IgD-negative memory B cell (primary cell): ENCODE measurements at regions not wholly inside any gene's neighbourhood (a gene's known extent, or its start where the extent isn't known, plus 50 kb on each side); places are given as distances from the start of the nearest gene placed in this dataset.
"Not testable (repeated sequence)": the region's sequence is repeated elsewhere in the genome, so short reads cannot be mapped to it uniquely, and the experiment has no call there.

Experiments used
- H3K27ac Mint-ChIP-seq, 3 donors: one replicate each; pipeline ENCODE4 v1.8.0; 2020 to 2022; ENCODE audit warnings: mild to moderate bottlenecking in 3 of 3, mixed read lengths in 3 of 3, moderate library complexity in 1 of 3
- H3K27me3 Mint-ChIP-seq: one replicate; pipeline ENCODE4 v1.8.0; 2021; ENCODE audit warnings: mixed read lengths
- H3K36me3 Mint-ChIP-seq: one replicate; pipeline ENCODE4 v1.8.0; 2020; ENCODE audit warnings: mild to moderate bottlenecking, mixed read lengths
- H3K4me1 Mint-ChIP-seq, 3 donors: one replicate each; pipeline ENCODE4 v1.8.0; 2020 to 2022; ENCODE audit warnings: mixed read lengths in 3 of 3, mild to moderate bottlenecking in 1 of 3
- H3K4me3 Mint-ChIP-seq, 4 donors: one replicate each; pipeline ENCODE4 v1.8.0; 2020 to 2022; ENCODE audit warnings: mild to moderate bottlenecking in 4 of 4, mixed read lengths in 4 of 4, moderate library complexity in 3 of 4
- H3K9me3 Mint-ChIP-seq, 3 donors: one replicate each; pipeline ENCODE4 v1.8.0; 2020 to 2021; ENCODE audit warnings: mixed read lengths in 3 of 3, mild to moderate bottlenecking in 1 of 3

DNA sequence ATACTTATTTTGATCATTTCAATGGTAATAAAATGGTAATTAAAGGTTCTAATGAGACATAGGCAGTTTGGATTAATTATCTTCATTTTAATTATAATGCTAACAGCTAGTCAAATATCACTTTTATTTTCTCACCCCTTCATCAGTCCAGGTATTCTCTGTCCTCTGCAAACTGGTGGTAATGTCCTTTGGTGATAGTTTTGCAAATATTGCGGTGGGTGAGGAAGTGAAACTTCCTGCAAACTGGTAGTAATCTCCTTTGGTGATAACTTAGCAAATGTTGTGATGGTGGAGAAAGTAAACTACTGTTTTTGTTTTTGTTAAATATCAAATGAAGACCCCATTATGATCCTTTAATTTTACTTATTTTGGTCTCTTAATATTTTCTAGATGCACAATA, 209.0 kb downstream of the AMY1C start:
- peaks cover 0 to 13% (median 8%) of the 10 kb centered on the region in 3 donors for H3K9me3 Mint-ChIP-seq
- peak overlapping the region in 2 of 4 donors; percentile 72 to 85 for H3K4me3 Mint-ChIP-seq
- H3K27ac Mint-ChIP-seq = no peak overlapping the region
- no peaks in the 10 kb centered on the region for H3K27me3 Mint-ChIP-seq
- H3K36me3 Mint-ChIP-seq = no peaks in the 10 kb centered on the region
- peaks cover 9 to 15% (median 12%) of the 10 kb centered on the region in 3 donors for H3K4me1 Mint-ChIP-seq

DNA sequence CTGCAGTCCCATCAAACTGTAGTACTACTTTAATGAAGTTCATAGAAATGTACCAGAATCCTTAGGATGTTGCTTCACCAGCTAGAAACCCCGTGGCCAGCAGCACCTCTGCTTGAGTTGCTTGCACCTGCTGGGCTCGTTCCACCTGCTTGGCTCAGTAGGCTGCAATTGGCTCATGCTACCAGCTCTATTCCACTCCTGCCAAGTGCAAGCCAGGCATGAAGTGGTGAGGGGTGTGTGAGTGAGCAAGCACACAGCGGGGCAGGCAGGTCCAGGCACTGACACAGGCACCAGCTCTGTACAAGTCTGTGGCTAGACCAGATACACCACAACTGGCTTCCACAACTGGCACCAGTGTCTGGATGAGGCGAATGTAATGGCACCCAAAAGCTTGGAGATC, 209.9 kb downstream of the AMY1C start:
- Mint-ChIP-seq H3K27me3 (no peaks in the 10 kb centered on the region), H3K4me1 (peaks cover 9 to 15% (median 12%) of the 10 kb centered on the region in 3 donors), H3K9me3 (peaks cover 0 to 13% (median 8%) of the 10 kb centered on the region in 3 donors), H3K4me3 (no peak overlapping the region), H3K36me3 (no peaks in the 10 kb centered on the region), H3K27ac (no peak overlapping the region)

DNA sequence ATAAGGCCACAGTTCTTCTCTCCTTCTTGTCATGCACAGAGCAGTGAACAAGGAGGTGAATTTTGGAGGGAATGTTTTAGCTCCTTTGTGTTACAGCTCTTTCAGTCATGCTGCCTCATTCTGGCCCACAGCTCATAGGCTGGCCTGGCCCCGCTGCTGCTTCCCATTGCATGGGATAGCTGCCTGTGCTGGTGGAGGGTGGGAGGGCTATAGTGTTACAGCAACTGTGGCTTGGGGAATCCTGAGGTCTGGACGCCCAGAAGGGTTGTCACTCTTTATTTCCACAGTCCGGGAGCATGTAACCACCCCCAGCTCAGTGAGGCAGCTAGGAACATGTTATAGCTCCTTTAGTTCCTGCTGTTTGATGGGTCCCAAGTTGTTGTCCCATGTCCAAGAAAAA, 210.3 kb downstream of the AMY1C start:
- Mint-ChIP-seq H3K27me3 (no peaks in the 10 kb centered on the region), H3K36me3 (no peaks in the 10 kb centered on the region), H3K9me3 (peaks cover 0 to 13% (median 8%) of the 10 kb centered on the region in 3 donors), H3K27ac (no peak overlapping the region), H3K4me3 (no peak overlapping the region), H3K4me1 (peaks cover 9 to 15% (median 12%) of the 10 kb centered on the region in 3 donors)

DNA sequence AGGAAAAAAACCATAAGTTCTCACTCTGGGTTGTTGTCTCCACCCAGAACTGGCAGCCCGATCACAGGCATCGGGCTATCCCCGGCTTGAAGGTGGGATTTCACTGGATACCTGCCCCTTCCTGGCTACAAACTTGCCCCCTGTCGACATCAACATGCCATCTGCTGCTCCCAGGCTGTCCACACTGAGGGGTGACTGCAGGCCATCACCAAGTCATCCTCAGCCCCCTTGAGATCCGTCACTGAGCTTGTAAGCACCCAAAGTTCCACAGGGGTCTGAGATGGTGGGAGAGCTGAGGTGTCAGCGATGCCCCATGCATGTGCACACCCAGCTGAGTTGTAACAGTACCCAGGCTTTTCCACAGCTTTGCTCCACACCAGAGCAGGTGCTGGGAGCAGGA, 211.0 kb downstream of the AMY1C start:
- peaks cover 9 to 15% (median 12%) of the 10 kb centered on the region in 3 donors for H3K4me1 Mint-ChIP-seq
- peak overlapping the region in 1 of 3 donors; percentile 78 for H3K27ac Mint-ChIP-seq
- no peaks in the 10 kb centered on the region for H3K27me3 Mint-ChIP-seq
- H3K4me3 Mint-ChIP-seq = no peak overlapping the region
- H3K36me3 Mint-ChIP-seq = no peaks in the 10 kb centered on the region
- H3K9me3 Mint-ChIP-seq = peaks cover 0 to 13% (median 8%) of the 10 kb centered on the region in 3 donors

DNA sequence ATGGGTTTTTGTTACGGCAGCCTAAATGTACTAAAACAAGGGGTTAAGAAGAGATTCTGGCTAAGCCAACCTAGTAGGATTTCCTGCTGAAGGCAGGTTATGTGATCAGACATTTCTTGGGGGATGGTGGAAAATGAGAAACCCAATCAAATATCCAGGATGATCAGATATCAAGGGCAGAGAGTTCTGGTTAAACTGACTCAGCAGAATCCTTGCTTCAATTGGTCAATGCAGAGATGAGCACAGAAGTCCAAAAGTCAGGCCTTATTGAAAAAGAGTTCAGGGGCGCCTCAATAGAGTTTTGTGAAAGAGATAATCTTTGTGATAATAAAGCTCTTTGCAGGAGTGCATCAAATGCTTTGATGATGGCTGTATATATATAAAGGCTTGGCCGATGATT, 237.1 kb downstream of the AMY1C start:
- no peaks in the 10 kb centered on the region for H3K4me1 Mint-ChIP-seq
- H3K36me3 Mint-ChIP-seq = no peaks in the 10 kb centered on the region
- H3K4me3 Mint-ChIP-seq = no peak overlapping the region
- no peak overlapping the region for H3K27ac Mint-ChIP-seq
- H3K9me3 Mint-ChIP-seq = no peaks in the 10 kb centered on the region
- no peaks in the 10 kb centered on the region for H3K27me3 Mint-ChIP-seq

DNA sequence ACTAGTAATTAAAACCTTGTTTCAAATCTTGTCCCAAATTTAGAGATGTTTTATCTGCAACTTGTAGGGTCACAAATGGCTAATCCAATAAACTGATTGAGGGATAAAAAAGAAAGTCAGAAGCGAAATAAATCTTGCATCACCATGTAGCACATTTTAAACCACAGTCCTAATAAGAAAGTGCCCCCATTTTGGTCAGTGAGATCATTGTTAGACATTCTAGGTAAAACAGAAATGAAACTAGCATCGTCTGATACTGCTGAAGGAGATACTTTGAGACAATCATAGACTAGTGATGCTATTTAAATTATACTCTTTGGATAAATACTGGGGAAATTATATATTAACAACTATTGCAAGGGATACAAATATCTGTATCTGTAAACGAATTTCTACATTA, 247.9 kb downstream of the AMY1C start:
- H3K36me3 Mint-ChIP-seq = no peaks in the 10 kb centered on the region
- H3K4me3 Mint-ChIP-seq = no peak overlapping the region
- peaks cover 0 to 6% (median 2%) of the 10 kb centered on the region in 3 donors for H3K4me1 Mint-ChIP-seq
- H3K9me3 Mint-ChIP-seq = no peaks in the 10 kb centered on the region
- no peak overlapping the region for H3K27ac Mint-ChIP-seq
- peaks cover 2% of the 10 kb centered on the region for H3K27me3 Mint-ChIP-seq

DNA sequence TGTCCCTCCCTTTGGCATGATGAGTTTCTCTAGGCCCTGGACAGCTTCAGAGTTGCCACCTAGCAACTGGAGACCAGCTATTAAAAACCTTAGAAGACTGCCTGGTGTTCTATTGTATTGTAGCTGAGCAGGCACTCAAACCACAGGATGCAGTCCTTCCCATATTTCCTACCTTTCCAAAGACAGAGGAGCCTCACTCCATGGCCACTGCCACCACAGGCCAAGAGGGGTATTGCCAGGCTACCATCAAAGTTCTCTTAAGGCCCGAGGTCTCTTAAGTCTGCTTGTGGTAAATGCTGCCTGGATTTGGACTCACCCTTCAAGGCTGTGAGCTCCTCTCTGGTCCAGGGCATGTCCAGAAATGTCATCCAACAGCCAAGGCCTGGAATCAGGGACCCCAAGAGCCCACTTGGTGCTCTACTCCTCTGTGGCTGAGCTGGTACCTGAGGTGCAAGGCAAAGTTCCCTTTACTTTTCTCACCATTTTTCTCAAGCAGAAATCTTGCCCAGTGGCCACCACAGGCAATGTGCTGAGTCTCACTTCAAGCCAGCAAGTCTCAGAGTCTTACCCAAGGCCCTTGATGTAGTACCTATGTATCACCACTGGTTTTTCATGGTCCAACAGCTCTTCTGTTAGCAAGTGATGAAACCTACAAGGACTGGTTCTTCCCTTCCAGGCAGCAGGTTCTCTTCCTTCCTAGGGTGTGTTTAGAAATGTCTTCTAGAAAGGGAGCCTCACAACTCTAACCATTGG, 269.4 kb downstream of the AMY1C start:
- Mint-ChIP-seq H3K27ac (no peak overlapping the region), H3K4me3 (no peak overlapping the region), H3K9me3 (peaks cover 0 to 2% (median 0%) of the 10 kb centered on the region in 3 donors), H3K27me3 (peaks cover 5% of the 10 kb centered on the region), H3K4me1 (no peaks in the 10 kb centered on the region), H3K36me3 (no peaks in the 10 kb centered on the region)

DNA sequence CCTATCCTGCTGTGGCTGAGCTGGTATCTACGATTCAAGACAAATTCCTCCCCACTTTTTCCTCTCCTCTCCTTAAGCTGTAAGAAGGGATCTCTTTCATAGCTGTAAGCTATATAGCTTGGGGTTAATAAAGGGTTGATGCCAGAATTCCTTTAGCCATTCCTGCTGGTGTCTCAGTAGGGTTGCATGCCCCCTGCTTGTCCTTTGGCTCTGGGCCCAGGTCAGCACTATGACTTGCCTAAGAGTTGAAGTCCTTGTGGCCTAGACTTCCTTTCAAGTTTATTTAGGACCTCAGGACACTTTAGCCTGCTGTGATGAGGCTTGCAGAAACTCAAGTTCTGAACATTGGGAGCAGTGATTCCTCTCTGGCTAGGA, 270.0 kb downstream of the AMY1C start:
- peaks cover 5% of the 10 kb centered on the region for H3K27me3 Mint-ChIP-seq
- H3K9me3 Mint-ChIP-seq = peaks cover 0 to 2% (median 0%) of the 10 kb centered on the region in 3 donors
- H3K27ac Mint-ChIP-seq = no peak overlapping the region

DNA sequence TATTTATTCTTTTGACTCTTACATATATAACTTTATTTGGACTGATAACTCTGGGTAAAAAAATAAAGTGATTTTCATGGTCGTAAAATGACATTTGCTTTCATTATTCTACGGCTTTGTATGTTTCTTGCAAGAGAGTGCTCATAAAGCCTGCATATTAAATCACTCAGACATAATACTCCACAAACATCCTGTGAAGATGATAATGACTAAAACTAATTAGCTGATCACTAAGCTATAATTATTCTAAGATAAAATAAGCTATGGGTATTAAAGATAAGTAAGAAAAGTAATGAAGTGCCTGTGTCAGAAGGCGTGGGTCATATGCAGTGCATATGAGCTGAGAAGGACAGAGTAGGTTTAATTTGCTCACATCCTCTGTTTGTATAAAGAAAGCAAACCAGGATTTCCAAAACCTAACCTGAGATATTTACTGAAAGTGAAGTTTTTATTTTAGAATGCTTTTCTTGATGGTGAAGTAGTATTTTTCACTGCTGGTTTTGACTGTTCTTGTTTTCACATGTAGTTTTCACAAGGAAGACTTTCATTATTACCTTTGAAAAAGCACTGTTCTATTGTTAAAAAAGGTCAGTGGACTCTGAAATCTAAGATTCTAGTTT, 278.8 kb downstream of the AMY1C start:
- H3K9me3 Mint-ChIP-seq = no peaks in the 10 kb centered on the region
- H3K27ac Mint-ChIP-seq = no peak overlapping the region
- H3K4me1 Mint-ChIP-seq = peaks cover 0 to 2% (median 0%) of the 10 kb centered on the region in 3 donors

More for the DNA sequence above, 270.0 kb downstream of the AMY1C start:
- H3K4me1 Mint-ChIP-seq = peaks cover 0 to 2% (median 0%) of the 10 kb centered on the region in 3 donors
- no peaks in the 10 kb centered on the region for H3K36me3 Mint-ChIP-seq
- no peak overlapping the region for H3K4me3 Mint-ChIP-seq

DNA sequence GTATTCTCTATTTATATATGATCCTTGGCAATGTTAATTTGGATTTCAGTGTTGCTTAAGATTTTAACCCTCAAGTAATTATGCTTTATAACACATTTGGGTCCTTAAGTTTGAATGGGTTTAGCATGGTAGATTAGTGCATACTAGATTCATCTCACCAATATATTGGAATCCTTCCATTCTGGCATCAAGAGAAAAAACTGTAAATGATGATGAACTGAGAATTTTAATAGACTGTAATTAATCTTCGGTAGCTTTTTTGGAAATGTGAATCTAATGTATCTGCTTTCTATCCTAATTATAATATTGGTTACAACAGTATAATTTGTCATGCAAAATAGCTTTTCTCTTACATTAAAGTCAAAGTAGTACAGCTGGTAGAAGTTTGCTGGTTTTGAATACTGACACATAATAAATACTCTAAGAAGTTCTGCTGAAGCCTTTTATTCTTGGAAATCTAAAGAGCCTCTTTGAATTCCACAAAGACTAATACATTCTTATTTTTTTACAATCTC, 279.8 kb downstream of the AMY1C start:
- peaks cover 1% of the 10 kb centered on the region for H3K36me3 Mint-ChIP-seq
- H3K9me3 Mint-ChIP-seq = no peaks in the 10 kb centered on the region
- H3K27me3 Mint-ChIP-seq = no peaks in the 10 kb centered on the region
- H3K27ac Mint-ChIP-seq = no peak overlapping the region
- H3K4me1 Mint-ChIP-seq = peaks cover 0 to under 1% (median 0%) of the 10 kb centered on the region in 3 donors
- H3K4me3 Mint-ChIP-seq = no peak overlapping the region

More for the DNA sequence above, 278.8 kb downstream of the AMY1C start:
- Mint-ChIP-seq H3K4me3 (no peak overlapping the region), H3K27me3 (no peaks in the 10 kb centered on the region), H3K36me3 (peaks cover 1% of the 10 kb centered on the region)

DNA sequence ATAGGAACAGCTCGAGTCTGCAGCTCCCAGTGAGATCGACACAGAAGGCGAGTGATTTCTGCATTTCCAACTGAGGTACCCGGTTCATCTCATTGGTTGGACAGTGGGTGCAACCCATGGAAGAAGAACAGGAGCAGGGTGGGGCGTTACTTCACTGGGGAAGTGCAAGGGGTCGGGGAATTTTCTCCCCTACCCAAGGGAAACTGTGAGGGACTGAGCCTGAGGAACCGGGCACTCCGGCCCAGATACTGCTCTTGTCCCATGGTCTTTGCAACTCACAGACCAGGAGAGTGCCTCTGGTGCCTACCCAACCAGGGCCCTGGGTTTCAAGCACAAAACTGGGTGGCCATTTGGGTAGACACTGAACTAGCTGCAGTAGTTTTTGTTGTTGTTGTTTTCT, 307.1 kb downstream of the AMY1C start:
- Mint-ChIP-seq H3K4me3 (peak overlapping the region in 1 of 4 donors; percentile 4), H3K9me3 (peaks cover 3 to 7% (median 4%) of the 10 kb centered on the region in 3 donors), H3K36me3 (peaks cover 2% of the 10 kb centered on the region), H3K27me3 (no peaks in the 10 kb centered on the region), H3K27ac (peak overlapping the region in 1 of 3 donors; percentile 82), H3K4me1 (peaks cover 8 to 29% (median 8%) of the 10 kb centered on the region in 3 donors)

DNA sequence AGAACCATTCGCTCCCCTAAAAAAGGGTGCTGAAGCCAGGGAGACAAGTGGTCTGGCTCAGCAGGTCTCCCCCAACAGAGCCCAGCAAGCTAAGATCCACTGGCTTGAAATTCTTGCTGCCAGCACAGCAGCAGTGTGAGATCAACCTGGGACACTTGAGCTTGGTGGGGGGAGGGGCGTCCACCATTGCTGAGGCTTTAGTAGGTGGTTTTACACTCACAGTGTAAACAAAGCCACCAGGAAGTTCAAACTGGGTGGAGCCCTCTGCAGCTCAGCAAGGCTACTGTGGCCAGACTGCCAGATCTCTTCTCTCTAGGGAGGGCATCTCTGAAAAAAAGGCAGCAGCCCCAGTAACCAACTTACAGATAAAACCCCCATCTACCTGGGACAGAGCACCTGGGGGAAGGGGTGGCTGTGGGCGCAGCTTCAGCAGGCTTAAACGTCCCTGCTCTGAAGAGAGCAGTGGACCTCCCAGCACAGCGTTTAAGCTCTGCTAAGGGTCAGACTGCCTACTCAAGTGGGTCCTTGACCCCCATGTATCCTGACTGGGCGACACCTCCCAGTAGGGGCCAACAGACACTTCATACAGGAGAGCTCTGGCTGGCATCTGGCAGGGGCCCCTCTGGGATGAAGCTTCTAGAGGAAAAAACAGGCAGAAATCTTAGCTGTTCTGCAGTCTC, 307.7 kb downstream of the AMY1C start:
- H3K36me3 Mint-ChIP-seq, H3K27me3 Mint-ChIP-seq, H3K9me3 Mint-ChIP-seq: not testable (repeated sequence)
- peak overlapping the region in 2 of 3 donors; percentile 30 to 84 for H3K27ac Mint-ChIP-seq
- peaks cover 8 to 29% (median 8%) of the 10 kb centered on the region in 3 donors for H3K4me1 Mint-ChIP-seq
- peak overlapping the region in 2 of 4 donors; percentile 9 to 66 for H3K4me3 Mint-ChIP-seq

DNA sequence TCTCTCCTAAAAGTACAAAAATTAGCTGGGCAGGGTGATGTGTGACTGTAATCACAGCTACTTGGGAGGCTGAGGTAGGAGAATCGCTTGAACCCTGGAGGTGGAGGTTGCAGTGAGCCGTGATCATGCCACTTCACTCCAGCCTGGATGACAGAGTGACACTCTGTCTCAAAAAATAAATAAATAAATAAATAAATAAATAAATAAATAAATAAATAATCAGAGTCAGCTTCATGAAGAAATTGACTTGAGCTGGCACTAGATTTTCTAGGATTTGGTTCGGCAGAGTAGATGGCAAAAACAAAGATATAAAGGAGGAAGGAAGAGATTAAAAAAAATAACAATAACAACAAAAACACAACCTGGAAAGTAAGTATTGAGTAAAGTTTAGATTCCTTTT, 311.9 kb downstream of the AMY1C start:
- H3K4me1 Mint-ChIP-seq = peaks cover 3 to 14% (median 8%) of the 10 kb centered on the region in 3 donors
- not testable (repeated sequence) for H3K4me3 Mint-ChIP-seq, H3K27me3 Mint-ChIP-seq, H3K36me3 Mint-ChIP-seq, H3K9me3 Mint-ChIP-seq, H3K27ac Mint-ChIP-seq

DNA sequence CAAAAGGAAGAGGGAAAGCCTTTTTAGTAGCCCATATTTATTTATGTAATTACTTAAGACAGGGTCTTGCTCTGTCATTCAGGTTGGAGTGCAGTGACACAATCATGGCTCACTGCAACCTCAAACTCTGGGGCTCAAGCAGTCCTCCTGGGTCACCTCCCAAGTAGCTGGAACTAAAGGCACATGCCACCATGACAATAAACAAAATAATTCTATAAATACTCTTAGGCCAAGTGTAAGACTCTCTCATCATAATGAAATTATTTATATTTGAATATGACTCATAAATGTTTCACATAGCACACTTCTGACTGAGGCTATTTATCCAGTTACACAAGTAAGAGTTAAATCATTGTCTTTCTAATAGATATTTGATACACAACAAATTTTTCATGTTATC, 314.7 kb downstream of the AMY1C start:
- peaks cover 0 to 1% (median 0%) of the 10 kb centered on the region in 3 donors for H3K9me3 Mint-ChIP-seq
- no peaks in the 10 kb centered on the region for H3K36me3 Mint-ChIP-seq
- no peak overlapping the region for H3K27ac Mint-ChIP-seq
- H3K4me3 Mint-ChIP-seq = no peak overlapping the region
- no peaks in the 10 kb centered on the region for H3K27me3 Mint-ChIP-seq
- peaks cover 0 to 4% (median 0%) of the 10 kb centered on the region in 3 donors for H3K4me1 Mint-ChIP-seq

DNA sequence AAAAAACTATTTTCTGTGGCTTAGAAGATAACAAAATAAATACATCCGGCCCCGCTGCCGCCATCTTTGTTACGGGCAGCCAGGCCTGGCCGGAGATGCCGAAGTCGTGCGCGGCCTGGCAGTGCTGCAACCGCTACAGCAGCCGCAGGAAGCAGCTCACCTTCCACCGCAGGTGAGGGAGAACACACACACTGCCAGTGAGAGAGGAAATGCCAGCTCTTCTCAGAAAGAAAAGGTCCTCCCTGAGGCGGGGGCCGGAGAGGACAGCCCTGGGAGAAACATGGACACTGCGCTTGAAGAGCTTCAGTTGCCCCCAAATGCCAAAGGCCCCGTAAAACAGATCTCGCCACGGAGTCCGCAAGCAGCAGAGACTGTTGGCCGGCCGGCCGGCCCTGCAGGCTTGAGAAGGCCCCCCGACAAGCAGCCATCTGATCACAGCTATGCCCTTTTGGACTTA, 323.2 kb downstream of the AMY1C start:
- Mint-ChIP-seq H3K9me3 (peaks cover 0 to 1% (median 0%) of the 10 kb centered on the region in 3 donors), H3K36me3 (peaks cover 4% of the 10 kb centered on the region), H3K27ac (no peak overlapping the region), H3K4me1 (no peaks in the 10 kb centered on the region), H3K27me3 (no peaks in the 10 kb centered on the region), H3K4me3 (peak overlapping the region in 2 of 4 donors; percentile 33 to 72)
